Nephron (organoid): ENCODE measurements at regions not wholly inside any gene's neighbourhood (a gene's known extent, or its start where the extent isn't known, plus 50 kb on each side); places are given as distances from the start of the nearest gene placed in this dataset.

Experiments
- H3K27ac Mint-ChIP-seq, 3 experiments: 2 replicates each; pipeline ENCODE4 v1.8.0; 2020; ENCODE audit warnings: mixed read lengths in 3 of 3, mild to moderate bottlenecking in 2 of 3, moderate library complexity in 1 of 3
- H3K27me3 Mint-ChIP-seq: 2 replicates; pipeline ENCODE4 v1.8.0; 2021; ENCODE audit warnings: low read depth, mild to moderate bottlenecking, moderate library complexity, mixed read lengths
- H3K36me3 Mint-ChIP-seq: 2 replicates; pipeline ENCODE4 v1.8.0; 2020; ENCODE audit warnings: low read depth, mixed read lengths
- H3K4me1 Mint-ChIP-seq: 2 replicates; pipeline ENCODE4 v1.8.0; 2020; ENCODE audit warnings: mixed read lengths
- H3K4me3 Mint-ChIP-seq, 3 experiments: 2 replicates each; pipeline ENCODE4 v1.8.0; 2020; ENCODE audit warnings: mild to moderate bottlenecking in 3 of 3, mixed read lengths in 3 of 3, moderate library complexity in 2 of 3
- H3K9me3 Mint-ChIP-seq: 2 replicates; pipeline ENCODE4 v1.8.0; 2020; ENCODE audit warnings: mixed read lengths
- CTCF ChIP-seq, 3 experiments: fragments of 200-600 bp; sonication (generic); IDR thresholded peaks; one replicate each; pipeline ENCODE4 v1.5.0; 2021; ENCODE audit warnings: antibody characterized with exemption in 3 of 3; ENCODE audit not compliant: unreplicated experiment in 3 of 3

GRCh38 chr2:106614511-106615291, 127.5 kb downstream of the CD8B2 start:
- peaks cover 12% of the 10 kb centered on the region for H3K9me3 Mint-ChIP-seq
- no peaks in the 10 kb centered on the region for H3K4me1 Mint-ChIP-seq
- H3K36me3 Mint-ChIP-seq = no peaks in the 10 kb centered on the region
- no peaks in the 10 kb centered on the region for H3K27me3 Mint-ChIP-seq
- H3K27ac Mint-ChIP-seq = no peak overlapping the region
- TF ChIP-seq CTCF (IDR thresholded peaks at IDR 0.05; ENCODE audit: unreplicated experiment in 3 of 3) = no peak
- no peak overlapping the region for H3K4me3 Mint-ChIP-seq

GRCh38 chr2:106618614-106619013, 131.4 kb downstream of the CD8B2 start:
- Mint-ChIP-seq H3K27ac (no peak overlapping the region), H3K36me3 (no peaks in the 10 kb centered on the region), H3K4me1 (no peaks in the 10 kb centered on the region), H3K4me3 (no peak overlapping the region), H3K27me3 (no peaks in the 10 kb centered on the region), H3K9me3 (peaks cover 3% of the 10 kb centered on the region)
- TF ChIP-seq CTCF (IDR thresholded peaks at IDR 0.05; ENCODE audit: unreplicated experiment in 3 of 3) = no peak

GRCh38 chr2:106623456-106623855, 136.3 kb downstream of the CD8B2 start:
- Mint-ChIP-seq H3K4me1 (no peaks in the 10 kb centered on the region), H3K27me3 (no peaks in the 10 kb centered on the region), H3K9me3 (peaks cover 10% of the 10 kb centered on the region), H3K4me3 (no peak overlapping the region), H3K36me3 (peaks cover 5% of the 10 kb centered on the region), H3K27ac (no peak overlapping the region)
- no peak for TF ChIP-seq CTCF (IDR thresholded peaks at IDR 0.05; ENCODE audit: unreplicated experiment in 3 of 3)

GRCh38 chr2:106624787-106625380, 137.7 kb downstream of the CD8B2 start:
- Mint-ChIP-seq H3K4me3 (no peak overlapping the region), H3K4me1 (no peaks in the 10 kb centered on the region), H3K27me3 (peaks cover 3% of the 10 kb centered on the region), H3K27ac (no peak overlapping the region), H3K36me3 (peaks cover 8% of the 10 kb centered on the region), H3K9me3 (peaks cover 16% of the 10 kb centered on the region)
- TF ChIP-seq CTCF (IDR thresholded peaks at IDR 0.05; ENCODE audit: unreplicated experiment in 3 of 3) = no peak

GRCh38 chr2:106628377-106628776, 141.2 kb downstream of the CD8B2 start:
- no peak overlapping the region for H3K4me3 Mint-ChIP-seq
- peaks cover 16% of the 10 kb centered on the region for H3K9me3 Mint-ChIP-seq
- no peak for TF ChIP-seq CTCF (IDR thresholded peaks at IDR 0.05; ENCODE audit: unreplicated experiment in 3 of 3)
- no peak overlapping the region for H3K27ac Mint-ChIP-seq
- no peaks in the 10 kb centered on the region for H3K4me1 Mint-ChIP-seq
- H3K36me3 Mint-ChIP-seq = peaks cover 8% of the 10 kb centered on the region
- peaks cover 3% of the 10 kb centered on the region for H3K27me3 Mint-ChIP-seq

GRCh38 chr2:106629981-106630380, 142.8 kb downstream of the CD8B2 start:
- Mint-ChIP-seq H3K4me3 (no peak overlapping the region), H3K27me3 (peaks cover 3% of the 10 kb centered on the region), H3K27ac (no peak overlapping the region), H3K9me3 (peaks cover 16% of the 10 kb centered on the region), H3K4me1 (no peaks in the 10 kb centered on the region), H3K36me3 (peaks cover 8% of the 10 kb centered on the region)
- no peak for TF ChIP-seq CTCF (IDR thresholded peaks at IDR 0.05; ENCODE audit: unreplicated experiment in 3 of 3)
